Nucleus accumbens (tissue), 56 donors: ENCODE measurements at regions not wholly inside any gene's neighbourhood (a gene's known extent, or its start where the extent isn't known, plus 50 kb on each side); places are given as distances from the start of the nearest gene placed in this dataset.

Experiments
- DNase-seq, 56 donors: peaks; one replicate each; lab custom pipeline; 2025; lab: John Stamatoyannopoulos, UW

DNA sequence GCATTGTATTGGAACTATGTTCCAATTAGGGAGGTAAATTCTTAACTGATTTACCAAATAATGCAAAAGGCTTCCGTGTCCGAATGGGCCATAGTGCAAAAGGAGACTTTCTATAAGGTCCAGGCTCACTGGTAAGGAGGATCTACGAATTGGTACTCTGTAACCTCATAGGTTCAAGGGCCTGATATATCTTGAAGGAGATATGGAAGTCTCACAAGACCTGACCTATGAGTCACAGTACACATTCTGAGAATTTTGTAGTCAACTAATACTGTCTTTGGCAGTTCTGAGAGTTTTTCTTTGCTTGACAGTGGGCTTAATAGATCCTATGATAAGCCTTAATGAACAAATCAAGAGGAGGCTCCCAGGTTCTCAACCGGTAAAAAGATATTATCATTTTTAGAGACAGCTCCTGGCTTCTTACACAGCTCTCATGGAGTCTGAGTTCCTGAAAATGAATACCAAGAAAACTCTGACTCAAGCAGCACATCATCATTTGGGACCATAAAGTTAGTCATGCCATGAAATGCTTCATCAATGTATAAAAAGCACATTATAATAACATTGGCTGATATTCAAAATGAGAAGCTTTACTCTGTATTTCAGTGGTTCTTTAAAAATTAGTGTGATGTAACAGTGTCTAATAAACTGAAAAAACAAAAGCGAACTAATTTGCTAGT is 1275.2 kb upstream of the CRIM1 start:
- no peak for DNase-seq

DNA sequence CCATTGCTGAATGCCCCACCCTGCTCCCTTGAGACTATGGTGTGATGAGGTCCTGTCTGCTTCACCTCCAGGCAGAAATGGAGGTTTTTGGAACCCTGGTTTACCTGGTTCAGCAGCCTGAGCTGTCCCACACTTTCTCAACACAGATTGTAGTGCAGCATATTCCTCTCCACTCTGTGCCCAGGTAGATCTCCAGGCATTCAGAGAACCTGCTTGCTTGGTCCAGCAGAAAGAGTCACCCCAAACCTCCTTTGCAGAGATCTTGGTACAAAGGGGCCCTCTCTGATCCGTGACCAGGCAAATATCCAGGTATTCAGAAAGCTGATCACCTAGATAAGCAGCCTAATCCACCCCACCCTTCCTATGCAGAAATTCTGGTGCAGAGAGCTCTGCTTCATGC is 1288.2 kb upstream of the CRIM1 start:
- no peak for DNase-seq

DNA sequence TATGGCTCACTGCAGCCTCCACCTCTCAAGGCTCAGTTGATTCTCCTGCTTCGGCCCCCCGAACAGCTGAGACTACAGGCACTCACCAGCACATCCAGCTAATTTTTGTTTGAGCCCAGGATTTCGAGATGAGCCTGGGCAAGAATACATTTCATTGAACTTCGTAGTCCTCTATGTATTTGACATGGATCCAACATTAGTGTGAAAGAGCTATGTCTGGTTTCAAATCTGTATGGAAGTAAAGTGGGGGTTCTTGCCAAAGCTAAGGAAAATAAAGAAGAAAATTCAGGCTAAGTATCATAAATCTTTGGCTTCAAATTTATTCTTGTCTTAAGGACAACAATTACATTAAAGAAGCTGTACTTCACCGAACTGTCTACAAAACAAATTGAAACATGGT is 1291.7 kb upstream of the CRIM1 start:
- no peak for DNase-seq

DNA sequence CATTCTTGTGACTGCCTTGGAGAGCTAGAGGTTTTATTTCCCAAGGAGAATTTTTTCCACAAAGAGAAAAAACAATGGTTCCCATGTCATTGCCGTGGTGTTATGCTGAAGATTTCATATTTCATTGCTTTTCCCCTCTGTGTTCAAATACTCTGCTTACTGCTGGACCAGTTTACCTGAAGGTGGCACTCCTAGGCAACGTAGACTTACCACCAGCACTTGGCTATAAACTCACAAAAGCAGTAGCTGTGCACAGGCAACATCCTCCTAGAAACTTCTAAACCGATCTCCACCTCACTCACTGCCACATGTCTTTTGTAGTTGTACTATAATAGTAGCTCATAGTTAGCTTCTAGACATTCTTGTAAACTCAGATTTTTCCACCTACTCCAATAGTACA is 1319.7 kb upstream of the CRIM1 start:
- DNase-seq, result no peak

DNA sequence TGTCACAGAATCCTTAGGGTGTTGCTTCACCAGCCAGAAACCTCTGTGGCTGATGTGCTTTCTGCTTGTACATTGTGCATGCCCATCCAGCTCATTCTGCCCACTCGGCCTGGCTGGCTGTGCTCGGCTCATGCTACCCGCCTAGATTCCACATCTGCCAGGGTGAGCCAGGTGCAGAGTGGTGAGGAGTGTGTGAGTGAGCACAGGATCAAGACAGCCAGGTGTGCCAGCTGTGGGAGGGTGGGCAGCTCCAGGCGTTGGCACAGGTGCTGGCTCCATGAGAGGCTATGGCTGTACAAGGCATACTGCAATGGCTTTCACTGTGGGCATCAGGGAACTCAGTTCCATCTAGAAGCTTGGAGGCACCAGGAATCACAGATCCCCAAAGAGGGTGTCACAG is 1321.8 kb upstream of the CRIM1 start:
- no peak for DNase-seq

DNA sequence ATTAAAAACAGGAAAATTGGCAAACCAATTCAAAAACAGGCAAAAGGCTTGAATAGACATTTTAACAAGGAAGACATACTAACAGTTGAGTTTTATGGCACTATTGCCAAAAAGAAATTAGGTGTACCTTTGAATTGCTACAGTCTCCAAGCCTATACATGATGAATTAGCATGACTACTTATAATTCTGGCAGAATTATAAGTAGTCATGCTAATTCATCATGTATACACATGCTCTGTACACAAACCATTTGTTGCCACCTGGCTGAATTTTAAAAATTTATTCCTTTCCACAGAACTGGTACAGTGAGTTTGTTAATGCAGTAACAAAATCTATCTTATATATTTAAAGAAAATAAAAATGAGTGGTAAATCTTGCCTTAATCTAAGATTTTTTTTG is 1332.0 kb upstream of the CRIM1 start:
- no peak for DNase-seq

DNA sequence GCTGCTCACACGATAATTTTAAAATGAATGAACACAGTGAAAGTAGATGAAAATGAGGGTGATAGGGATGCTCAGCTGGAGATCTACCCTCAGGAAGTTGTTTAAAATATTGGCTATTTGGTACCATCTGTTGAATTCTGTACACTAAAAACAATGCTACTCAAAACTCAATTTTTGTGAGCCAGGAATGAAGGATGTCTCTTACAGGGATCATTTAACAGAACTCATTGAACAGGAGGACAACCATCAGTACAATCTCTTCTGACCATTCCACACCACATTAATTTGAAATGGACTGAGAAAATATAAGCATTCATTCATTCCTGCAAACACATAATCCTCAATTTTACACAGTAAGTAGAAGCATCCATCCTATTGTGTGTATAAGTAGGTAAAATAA is 1355.1 kb upstream of the CRIM1 start:
- no peak for DNase-seq

DNA sequence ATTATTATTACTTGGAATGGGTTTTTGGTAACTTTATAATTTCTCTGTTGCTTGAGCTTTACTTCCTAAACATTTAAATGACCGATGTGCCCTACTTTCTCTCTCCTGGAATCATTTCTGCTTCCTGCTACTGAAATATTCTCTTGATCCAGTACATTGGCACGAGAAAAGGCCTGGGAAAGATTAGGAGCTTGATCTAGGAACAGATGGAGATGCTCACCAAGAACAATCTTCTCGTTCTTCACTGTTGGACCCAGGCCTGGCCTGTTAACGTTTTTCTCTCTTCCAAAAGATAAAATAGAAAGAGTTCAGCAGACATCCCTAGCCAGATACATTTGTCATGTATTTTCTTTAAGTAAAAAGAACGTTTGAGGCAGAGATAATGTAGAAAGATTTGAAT is 1356.8 kb upstream of the CRIM1 start:
- no peak for DNase-seq

DNA sequence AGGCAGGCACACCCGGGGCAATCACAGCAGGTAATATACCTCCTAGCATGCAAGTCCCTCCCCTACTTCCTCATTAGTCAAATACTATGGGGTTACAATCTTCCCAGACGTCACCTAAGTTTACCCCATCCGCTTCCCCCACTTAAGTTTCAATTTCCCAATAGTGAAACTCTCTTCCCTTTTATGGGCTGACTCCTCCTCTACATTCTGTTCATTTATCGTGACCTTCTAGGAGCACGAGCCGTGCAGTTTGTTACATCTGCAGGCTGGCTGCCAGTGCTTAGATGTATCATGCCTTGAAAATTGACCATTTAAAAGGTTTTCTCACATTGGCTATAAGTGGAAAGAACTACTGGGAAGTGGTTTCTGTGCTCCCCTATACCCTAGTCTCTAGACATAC is 1357.8 kb upstream of the CRIM1 start:
- DNase-seq, result no peak

DNA sequence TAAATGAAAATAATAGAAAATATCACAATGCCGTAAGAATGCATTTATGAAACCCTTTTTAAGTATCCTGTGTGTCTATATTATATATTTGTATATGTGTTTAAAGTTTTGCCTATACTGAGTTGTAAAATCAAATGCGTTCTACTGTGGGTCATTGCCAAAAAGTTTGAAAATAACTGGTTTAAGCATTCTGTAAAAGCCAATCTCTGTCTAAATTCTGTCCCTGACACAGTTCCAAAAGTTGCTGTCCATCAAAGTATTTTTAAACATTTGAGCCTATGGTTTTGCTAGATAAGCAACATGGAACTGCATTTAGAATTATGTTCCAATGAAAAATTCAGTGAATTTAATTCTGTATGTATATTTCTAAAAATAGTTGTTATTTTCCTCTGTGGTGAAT is 1360.4 kb upstream of the CRIM1 start:
- no peak for DNase-seq

DNA sequence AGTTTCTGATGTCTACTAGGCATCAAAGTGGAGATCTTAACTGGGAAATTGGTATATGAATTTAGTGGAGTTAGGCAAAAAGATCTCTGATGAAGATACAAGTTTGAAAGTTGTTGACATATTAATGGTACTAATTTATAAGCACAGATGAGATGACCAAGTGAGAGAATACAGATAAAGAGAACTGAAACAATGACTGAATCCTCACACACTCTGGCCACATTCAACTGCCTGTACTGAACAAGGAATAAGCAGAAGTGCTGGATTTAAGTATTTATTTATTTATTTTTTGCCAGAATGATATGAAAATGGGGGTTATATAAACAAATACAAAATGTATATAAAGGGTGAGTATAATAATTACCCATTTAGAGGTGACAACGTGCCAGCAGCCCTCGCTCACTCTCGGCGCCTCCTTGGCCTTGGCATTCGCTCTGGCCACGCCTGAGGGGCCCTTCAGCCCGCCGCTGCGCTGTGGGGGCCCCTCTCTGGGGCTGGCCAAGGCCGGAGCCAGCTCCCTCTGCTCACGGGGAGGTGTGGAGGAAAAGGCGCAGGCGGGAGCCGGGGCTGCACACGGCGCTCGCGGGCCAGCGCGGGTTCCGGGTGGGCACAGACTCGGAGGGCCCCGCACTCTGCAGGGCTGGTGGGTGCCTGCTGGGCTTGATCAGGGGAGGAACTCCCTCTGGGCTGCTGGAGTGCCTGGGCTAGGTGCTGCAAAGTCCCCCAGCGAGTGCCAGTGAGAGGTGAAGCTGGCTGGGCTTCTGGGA is 1363.9 kb upstream of the CRIM1 start:
- no peak for DNase-seq

DNA sequence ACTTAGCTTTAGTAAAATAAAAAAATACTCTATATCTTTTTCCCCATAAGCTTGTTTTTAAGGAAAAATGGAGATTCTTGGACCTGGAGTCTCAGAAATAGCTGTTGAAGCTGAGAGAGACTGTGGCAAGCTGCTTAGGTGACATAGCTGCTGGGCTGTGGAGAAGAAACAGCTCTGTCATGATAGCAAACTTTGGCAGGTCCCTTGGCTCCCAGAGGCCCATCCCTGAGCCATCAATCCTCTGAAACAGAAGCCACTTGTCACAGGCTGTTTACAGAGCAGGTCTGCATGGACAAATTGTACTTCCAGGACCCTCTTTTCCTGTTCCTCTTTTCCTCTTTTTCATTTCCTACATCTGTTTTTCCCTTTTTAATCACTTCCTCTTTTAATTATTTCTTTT is 1370.1 kb upstream of the CRIM1 start:
- no peak for DNase-seq

DNA sequence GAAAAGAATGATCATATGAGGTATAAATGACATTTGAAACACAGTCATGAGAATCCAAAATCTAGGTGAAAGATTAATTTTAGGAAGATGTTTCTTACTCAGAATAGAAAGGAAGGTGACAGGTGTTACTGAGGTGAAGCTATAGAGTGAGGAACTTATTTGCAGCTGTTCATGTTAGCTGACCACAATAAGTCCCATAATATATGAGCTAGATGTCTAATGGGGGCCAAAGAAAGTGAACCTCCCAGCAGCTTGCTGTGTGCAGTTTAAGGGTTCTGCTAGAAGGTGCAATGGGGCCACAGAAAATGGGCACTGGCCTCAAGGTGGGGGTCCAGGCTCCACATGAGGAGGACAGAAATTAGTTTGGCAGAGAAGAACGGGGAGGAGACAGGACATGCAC is 1374.9 kb upstream of the CRIM1 start:
- no peak for DNase-seq

DNA sequence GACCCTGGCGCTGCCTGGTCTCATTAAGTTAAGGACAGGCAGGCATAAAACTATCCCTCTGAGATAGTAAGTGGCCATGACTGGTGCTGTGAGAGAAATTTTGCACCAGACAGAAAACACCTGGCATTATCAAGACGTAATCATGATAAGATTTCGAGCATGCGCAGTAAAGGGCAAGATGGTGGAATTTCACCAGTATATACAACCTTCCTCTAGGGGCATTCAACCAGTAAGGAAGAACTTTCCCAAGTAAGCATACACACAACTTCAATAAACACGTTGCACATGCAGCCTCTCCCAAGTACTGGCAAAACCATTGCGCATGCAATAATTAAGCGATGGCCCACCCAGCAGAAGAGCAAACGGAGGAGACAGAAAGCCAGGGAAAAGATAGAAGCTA is 1376.4 kb upstream of the CRIM1 start:
- DNase-seq, result no peak

DNA sequence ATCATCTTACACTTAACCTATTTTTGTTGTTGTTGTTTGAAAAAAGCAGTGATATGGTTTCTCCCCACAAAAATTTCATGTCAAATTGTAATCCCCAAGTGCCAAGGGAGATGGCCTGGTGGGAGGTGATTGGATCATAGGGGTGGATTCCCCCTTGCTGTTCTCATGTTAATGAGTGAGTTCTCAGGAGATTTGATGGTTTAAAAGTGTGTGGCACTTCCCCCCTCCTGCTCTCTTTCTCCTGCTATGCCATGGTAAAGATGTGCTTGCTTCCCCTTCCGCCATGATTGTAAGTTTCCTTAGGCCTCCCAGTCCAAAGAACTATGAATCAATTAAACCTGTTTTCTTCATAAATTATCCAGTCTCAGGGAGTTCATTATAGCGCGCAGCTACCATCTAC is 1362.7 kb upstream of the FAM98A start:
- DNase-seq, result no peak

DNA sequence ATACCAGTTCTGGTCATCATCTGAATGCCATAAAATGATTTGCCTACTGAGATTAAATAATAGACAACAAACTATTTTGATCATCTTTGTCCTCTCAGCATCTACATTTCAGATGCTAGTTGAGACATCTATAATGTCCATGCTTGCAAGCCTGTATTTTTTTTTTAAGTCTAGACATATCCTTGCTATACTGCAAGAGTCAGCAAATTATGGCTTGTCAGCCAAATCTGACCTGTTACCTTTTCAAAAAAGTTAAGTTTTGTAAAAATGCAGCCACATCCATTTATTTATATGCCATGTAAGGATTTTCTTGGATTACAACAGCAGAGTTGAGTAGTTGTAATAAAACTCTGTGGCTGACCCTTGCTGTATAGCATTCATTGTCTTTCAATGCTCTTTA is 1355.7 kb upstream of the FAM98A start:
- no peak for DNase-seq

DNA sequence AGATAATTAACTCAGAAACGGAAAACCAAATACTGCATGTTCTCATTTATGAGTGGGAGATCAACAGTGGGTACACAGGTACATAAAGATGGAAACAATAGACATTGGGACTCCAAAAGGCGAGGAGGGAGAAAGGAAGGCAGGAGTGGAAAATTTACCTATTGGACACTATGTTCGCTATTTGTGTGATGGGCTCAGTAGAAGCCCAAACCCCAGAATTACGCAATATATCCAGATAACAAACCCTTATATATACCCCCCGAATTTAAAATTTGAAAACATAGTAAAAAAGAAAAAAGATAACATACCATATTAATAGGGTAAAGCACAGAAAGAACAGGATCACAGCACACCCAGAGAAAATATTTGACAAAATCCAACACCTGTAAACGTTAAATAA is 1351.7 kb upstream of the FAM98A start:
- DNase-seq, result no peak

DNA sequence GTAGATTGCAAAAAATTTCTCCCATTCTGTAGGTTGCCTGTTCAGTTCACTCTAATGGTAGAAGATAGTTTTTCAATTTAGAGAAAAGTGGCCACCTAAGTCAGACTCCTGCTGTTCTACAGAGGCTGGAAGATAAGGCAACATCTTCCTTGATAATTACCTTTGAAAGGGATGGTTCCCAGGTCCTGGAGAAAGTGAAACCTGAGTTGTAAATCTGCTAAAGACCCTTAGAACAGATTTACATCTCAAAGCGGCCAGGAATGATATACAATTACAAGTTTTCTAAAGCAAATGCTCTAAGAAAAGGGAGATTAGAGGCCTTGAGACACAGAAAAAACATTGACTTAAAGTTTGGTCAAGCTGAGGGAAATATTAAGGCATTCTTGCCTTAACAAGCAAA is 1350.2 kb upstream of the FAM98A start:
- no peak for DNase-seq

DNA sequence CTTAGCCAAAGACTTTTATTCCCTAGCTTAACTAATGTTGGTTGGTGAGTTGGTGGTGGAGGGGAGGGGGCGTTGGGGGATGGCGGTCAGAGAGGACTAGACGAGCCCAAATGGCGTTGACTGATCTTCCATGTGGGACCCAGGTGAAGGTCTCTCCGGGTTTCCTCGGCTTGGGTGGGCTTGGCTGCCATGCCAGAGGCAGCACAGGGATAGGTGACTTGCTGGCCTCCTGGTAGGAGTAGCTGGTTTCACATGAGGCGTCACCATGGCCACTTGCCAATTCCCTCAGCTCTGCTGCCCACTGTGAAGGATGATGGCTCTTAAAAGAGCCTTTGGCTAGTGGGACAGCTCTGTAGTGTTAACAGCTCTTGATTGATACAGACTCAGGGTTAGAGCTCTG is 1337.0 kb upstream of the FAM98A start:
- no peak for DNase-seq

DNA sequence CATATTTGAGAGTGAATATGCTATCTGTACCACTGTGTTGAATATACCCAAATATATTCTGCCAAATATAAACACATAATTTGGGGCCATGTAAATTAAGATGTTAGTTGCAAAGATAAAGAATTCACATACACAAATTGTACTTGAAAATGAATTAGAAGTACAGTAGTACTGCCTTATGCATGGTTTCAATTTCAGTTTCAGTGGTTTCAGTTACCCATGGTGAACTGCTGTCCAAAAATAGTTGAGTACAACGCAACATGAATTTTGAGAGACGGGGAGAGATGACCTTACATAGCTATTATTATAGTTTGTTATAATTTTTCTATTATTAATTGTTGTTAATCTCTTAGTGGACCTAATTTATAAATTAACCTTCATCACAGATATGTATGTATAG is 1313.0 kb upstream of the FAM98A start:
- DNase-seq, result no peak

DNA sequence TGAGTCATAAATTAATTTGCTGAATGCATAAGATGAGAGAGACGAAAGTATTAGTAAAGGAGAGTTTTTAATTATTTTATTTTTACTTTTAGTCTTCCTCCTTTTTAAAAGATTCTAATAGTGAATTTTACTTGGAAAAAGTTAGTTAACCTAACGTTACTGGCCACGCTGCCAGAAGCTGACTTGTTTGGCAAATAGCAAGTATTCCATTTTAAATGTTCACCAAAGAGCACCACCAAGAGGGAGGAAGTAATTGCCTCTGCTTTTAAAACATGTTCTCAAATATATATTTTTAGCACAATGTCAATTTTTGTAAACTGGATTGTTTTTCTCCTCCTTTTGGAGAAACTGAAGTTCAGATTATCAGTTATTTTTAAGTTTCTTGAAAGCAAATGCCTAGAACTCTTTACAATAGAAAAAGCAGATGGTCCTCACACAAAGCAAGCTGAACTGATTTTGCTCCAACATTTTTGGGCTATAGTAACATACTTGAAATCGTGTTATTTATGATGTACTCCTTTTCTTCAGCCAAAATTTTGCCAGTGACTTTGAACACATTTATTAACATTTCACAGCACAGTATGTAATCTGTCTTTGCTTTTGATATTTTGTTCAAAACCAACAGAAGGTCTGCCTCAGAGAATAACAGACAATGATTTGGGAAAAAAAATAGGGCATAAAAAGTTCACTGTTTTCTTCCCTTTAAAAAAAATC is 1311.0 kb upstream of the FAM98A start:
- no peak for DNase-seq

DNA sequence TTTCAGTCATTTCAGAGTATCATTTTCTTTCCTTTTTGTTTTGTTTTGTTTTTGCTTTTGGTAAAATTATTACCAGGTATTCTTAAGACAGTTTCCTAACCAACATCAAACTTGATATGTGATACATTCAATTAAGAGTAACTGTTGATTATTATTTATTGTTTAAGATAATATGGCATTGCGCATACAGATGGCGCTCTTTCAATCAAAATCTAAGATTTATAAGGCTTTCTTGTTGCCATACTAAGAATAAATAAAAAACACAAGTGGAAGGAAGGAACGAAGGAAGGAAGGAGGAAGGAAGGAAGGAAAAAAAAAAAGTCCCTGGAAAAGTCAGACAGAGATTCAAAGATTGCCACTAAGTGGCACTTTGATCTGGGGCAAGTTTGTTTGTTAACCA is 1308.7 kb upstream of the FAM98A start:
- DNase-seq, result no peak
